ENCODE measurements at regions not wholly inside any gene's neighbourhood (a gene's known extent, or its start where the extent isn't known, plus 50 kb on each side); places are given as distances from the start of the nearest gene placed in this dataset.

DNA sequence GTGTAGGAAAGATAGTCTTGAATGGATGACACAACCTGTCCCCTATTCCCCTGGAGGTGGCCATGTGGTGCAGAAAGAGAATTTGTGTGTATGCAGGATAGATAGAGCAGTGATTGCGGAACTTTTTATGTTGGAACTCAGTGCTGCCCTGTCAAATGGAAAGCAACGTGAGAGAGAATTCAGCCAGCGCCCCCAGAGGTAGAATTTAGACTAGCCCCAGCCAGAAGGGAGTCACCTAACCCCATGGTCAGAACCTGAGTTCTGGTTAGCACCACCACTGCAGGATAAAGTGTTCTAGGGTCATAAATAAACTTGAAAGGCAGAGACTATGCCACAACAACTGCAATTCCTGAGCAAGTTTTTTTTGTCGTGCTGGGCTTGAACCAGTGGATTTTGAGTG lies 152.9 kb upstream of the GRIA4 start:
- Mint-ChIP-seq H3K9me3 (peaks cover 7% of the 10 kb centered on the region), H3K36me3 (no peaks in the 10 kb centered on the region), H3K4me1 (no peaks in the 10 kb centered on the region), H3K4me3 (no peak overlapping the region), H3K27ac (no peak overlapping the region)
- DNase-seq (ENCODE audit: low spot score in 2 of 2) (no peak), ATAC-seq (peak; percentile 39)

DNA sequence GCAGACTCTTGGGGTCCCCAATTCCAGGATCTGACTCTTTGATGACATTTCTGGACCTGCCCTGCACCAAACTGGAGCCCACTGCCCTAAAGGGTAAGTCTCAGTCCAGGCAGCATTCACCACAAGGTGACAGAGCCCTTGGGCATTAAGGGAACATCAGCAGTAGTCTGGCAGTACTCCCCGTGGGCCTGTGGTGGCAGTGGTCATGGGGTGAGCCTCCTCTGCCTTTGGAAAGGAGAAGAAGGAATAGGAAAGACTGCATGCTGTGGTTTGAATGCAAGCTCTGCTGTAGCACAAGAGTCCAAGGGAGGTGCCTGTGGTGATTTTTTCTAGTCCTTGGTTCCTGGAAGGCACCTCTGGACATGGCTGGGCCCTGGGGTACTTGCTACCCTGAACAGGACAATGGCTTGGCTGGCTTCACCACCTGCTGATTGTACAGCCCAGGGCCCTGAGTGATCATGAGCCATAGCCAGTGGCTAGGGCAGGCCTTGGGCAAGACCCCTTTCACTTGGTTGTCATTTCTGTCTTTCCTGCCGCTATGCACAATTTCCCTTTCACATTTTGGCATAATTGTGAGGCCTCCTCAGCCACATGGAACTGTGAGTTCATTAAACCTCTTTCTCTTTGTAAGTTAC lies 160.7 kb upstream of the GRIA4 start:
- Mint-ChIP-seq H3K4me3 (no peak overlapping the region), H3K27ac (no peak overlapping the region), H3K9me3 (peaks cover 11% of the 10 kb centered on the region), H3K4me1 (peaks cover 6% of the 10 kb centered on the region), H3K36me3 (no peaks in the 10 kb centered on the region)
- DNase-seq (ENCODE audit: low spot score in 2 of 2) (no peak), ATAC-seq (peak; percentile 34)

DNA sequence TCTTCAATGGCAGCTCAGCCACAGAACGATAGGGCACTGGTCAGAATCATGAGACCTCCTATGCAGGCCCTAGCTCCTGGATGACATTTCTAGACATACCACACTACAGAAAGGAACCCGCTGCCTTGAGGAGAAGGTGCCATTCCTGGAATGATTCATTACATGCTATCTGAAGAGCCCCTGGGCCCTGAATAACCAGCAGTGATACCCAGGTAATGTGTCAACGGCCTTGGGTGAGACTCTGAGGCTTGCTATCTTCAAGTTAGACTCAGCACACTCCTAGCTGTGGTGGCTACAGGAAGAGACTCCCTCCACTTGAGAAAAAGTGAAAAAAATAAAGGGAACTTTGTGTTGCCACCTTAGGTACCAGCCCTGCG lies 161.2 kb upstream of the GRIA4 start:
- no peak overlapping the region for H3K27ac Mint-ChIP-seq
- H3K4me3 Mint-ChIP-seq, result no peak overlapping the region
- ATAC-seq (peak; percentile 73), DNase-seq (ENCODE audit: low spot score in 2 of 2) (no peak)
- no peaks in the 10 kb centered on the region for H3K36me3 Mint-ChIP-seq
- peaks cover 11% of the 10 kb centered on the region for H3K9me3 Mint-ChIP-seq
- peaks cover 6% of the 10 kb centered on the region for H3K4me1 Mint-ChIP-seq

- DNase-seq (ENCODE audit: low spot score in 2 of 2) (no peak), ATAC-seq (peak; percentile 39)
- Mint-ChIP-seq H3K4me3 (no peak overlapping the region), H3K27ac (no peak overlapping the region), H3K4me1 (peaks cover 6% of the 10 kb centered on the region), H3K36me3 (no peaks in the 10 kb centered on the region), H3K9me3 (peaks cover 11% of the 10 kb centered on the region)
Observed at GRCh38 chr11:105447936-105448702, 161.8 kb upstream of the GRIA4 start.

- H3K36me3 Mint-ChIP-seq, result no peaks in the 10 kb centered on the region
- H3K9me3 Mint-ChIP-seq, result peaks cover 11% of the 10 kb centered on the region
- no peak overlapping the region for H3K27ac Mint-ChIP-seq
- H3K4me1 Mint-ChIP-seq, result peaks cover 6% of the 10 kb centered on the region
- no peak overlapping the region for H3K4me3 Mint-ChIP-seq
- ATAC-seq, result peak; percentile 26
- DNase-seq (ENCODE audit: low spot score in 2 of 2), result no peak
Observed at GRCh38 chr11:105443623-105444022, 166.2 kb upstream of the GRIA4 start.

- H3K9me3 Mint-ChIP-seq, result no peaks in the 10 kb centered on the region
- ATAC-seq (no peak), DNase-seq (ENCODE audit: low spot score in 2 of 2) (no peak)
- H3K27ac Mint-ChIP-seq, result no peak overlapping the region
- no peaks in the 10 kb centered on the region for H3K4me1 Mint-ChIP-seq
- H3K36me3 Mint-ChIP-seq, result no peaks in the 10 kb centered on the region
- H3K4me3 Mint-ChIP-seq, result no peak overlapping the region
Observed at GRCh38 chr11:105432241-105432995, 177.5 kb upstream of the GRIA4 start.

DNA sequence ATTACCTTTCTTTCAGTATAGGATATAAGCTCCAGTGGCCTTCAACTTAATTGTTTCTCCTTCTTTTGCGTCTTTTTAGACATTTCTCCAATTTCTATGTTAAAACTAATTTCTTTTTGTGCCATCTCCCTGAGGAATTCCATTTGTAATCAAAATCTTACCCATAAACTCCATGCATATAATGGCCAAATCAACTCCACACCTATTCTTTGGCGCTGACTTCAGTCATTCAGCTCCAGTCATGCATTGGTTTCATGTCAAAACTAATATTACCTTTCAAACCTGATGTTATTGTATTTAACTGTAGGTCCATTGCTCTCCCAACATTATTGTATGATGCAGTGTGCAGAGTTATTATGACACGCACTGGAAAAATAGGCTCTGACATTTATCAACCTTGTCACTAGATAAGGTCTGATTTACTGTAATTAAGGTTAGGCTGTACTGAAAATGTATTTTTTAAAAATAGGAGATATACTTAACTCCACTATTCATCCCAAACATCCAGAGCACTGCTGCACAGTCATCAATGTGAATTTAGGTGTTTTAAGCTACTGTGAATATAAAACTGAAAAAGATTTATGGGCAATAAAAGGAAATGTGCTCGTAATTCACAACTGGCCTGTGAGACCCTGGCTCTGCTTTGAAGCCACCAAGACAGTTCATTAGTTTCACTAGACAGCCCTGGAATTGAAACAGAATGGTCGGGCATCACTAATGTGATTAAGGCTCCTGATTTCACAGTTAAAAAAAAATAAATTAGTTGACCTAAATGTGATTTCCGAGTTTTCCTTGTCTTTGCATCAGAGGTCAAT lies 180.6 kb upstream of the GRIA4 start:
- Mint-ChIP-seq H3K36me3 (no peaks in the 10 kb centered on the region), H3K4me3 (no peak overlapping the region), H3K4me1 (no peaks in the 10 kb centered on the region), H3K27ac (no peak overlapping the region), H3K9me3 (no peaks in the 10 kb centered on the region)
- no peak for ATAC-seq
- DNase-seq (ENCODE audit: low spot score in 2 of 2), result no peak

DNA sequence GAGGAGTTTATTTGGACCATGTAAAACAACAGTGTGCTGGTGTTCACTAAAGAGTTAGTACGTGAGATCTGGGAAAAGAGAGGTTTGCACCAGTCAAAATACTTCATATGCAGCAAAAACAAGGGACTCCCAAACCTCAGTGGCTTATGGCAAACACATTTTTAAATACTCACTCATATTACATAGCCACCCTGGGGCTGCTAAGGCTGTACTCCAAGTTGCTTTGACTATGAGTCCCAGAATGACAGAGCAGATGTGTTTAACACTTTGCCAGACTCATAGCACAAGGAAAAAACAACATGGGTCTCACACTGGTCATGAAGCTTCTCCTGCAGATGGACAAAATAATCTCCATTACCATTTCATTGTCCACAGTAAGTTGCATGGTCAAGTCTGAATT lies 202.8 kb upstream of the GRIA4 start:
- Mint-ChIP-seq H3K4me3 (no peak overlapping the region), H3K4me1 (no peaks in the 10 kb centered on the region), H3K36me3 (no peaks in the 10 kb centered on the region), H3K9me3 (no peaks in the 10 kb centered on the region), H3K27ac (no peak overlapping the region)
- DNase-seq (ENCODE audit: low spot score in 2 of 2) (no peak), ATAC-seq (no peak)

DNA sequence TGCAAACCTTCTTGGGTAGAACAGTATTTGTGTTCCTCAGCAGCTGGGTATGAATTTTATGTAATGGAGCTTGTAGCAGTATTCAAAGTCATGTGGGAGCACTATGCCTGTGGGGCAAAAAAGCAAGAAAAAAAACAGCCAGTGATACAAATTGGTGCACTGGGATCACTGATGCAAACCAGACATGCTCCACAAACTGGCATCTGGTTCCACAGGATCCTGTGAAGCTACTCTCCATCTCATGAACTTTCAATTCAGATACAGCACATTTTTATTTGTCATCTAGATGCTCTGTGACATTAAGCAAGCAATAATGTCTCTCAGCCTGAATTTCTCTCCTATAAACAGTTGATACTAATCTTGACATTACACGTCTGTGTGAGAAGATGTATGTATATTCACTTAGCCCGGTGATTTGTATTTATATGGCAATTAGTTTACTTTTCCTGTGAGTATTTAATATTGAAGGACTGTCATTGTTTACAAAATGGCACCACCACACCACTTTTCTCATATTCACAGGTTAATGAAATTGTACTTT lies 208.5 kb upstream of the GRIA4 start:
- Mint-ChIP-seq H3K27ac (no peak overlapping the region), H3K9me3 (no peaks in the 10 kb centered on the region), H3K4me3 (no peak overlapping the region), H3K36me3 (no peaks in the 10 kb centered on the region), H3K4me1 (no peaks in the 10 kb centered on the region)
- DNase-seq (ENCODE audit: low spot score in 2 of 2), result no peak
- ATAC-seq, result no peak

GRCh38 chr11:105399511-105399910 lies 210.4 kb upstream of the GRIA4 start:
- ATAC-seq, result no peak
- Mint-ChIP-seq H3K9me3 (no peaks in the 10 kb centered on the region), H3K36me3 (no peaks in the 10 kb centered on the region), H3K4me3 (no peak overlapping the region), H3K27ac (no peak overlapping the region), H3K4me1 (no peaks in the 10 kb centered on the region)
- DNase-seq (ENCODE audit: low spot score in 2 of 2), result no peak

DNA sequence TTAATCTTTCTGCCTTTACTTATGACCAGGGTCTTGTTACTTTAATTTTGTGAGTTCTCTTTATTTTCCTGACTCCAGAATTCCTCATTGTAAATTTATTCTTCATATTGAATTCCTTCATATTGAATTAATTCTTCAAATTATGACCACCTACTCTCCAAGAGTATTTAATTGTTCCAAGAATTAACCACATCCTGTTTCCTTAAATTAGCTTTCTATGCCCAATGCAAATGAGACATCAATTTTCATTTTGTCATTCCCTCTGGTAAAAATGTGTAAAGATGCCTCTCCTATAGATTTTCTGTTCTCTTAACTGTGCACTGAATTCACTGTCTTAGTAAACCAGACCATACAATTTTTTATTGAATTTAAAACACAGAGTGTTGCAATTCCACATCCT lies 211.2 kb upstream of the GRIA4 start:
- no peaks in the 10 kb centered on the region for H3K4me1 Mint-ChIP-seq
- DNase-seq (ENCODE audit: low spot score in 2 of 2), result no peak
- H3K9me3 Mint-ChIP-seq, result no peaks in the 10 kb centered on the region
- H3K4me3 Mint-ChIP-seq, result no peak overlapping the region
- no peaks in the 10 kb centered on the region for H3K36me3 Mint-ChIP-seq
- ATAC-seq, result no peak
- no peak overlapping the region for H3K27ac Mint-ChIP-seq

DNA sequence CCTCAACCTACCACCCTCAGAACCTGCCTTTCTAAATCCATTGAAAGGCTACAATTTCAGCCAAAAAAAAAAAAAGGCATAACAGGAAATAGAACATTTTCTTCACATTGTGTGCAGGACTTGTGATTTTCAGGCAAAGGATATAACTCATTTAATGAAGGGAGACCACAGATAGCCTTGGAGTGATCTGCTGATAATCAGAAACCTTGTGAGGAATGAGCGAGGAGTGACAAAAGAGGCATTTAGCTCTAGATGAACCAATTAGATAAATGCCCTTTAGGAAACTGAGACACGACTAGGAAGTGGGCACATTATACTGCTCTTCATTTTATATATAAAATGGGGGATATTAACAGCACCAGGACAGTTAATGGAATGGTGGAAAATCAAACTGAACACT lies 216.5 kb upstream of the GRIA4 start:
- ATAC-seq (no peak), DNase-seq (ENCODE audit: low spot score in 2 of 2) (no peak)
- Mint-ChIP-seq H3K4me3 (no peak overlapping the region), H3K9me3 (no peaks in the 10 kb centered on the region), H3K4me1 (no peaks in the 10 kb centered on the region), H3K36me3 (no peaks in the 10 kb centered on the region), H3K27ac (no peak overlapping the region)

GRCh38 chr11:105392556-105392955 lies 217.3 kb upstream of the GRIA4 start:
- H3K36me3 Mint-ChIP-seq, result no peaks in the 10 kb centered on the region
- no peak overlapping the region for H3K4me3 Mint-ChIP-seq
- no peak for DNase-seq (ENCODE audit: low spot score in 2 of 2)
- no peaks in the 10 kb centered on the region for H3K4me1 Mint-ChIP-seq
- no peaks in the 10 kb centered on the region for H3K9me3 Mint-ChIP-seq
- ATAC-seq, result no peak
- no peak overlapping the region for H3K27ac Mint-ChIP-seq

GRCh38 chr11:105389952-105390351 lies 219.9 kb upstream of the GRIA4 start:
- DNase-seq (ENCODE audit: low spot score in 2 of 2), result no peak
- H3K4me3 Mint-ChIP-seq, result no peak overlapping the region
- no peaks in the 10 kb centered on the region for H3K36me3 Mint-ChIP-seq
- no peaks in the 10 kb centered on the region for H3K4me1 Mint-ChIP-seq
- no peak overlapping the region for H3K27ac Mint-ChIP-seq
- ATAC-seq, result no peak
- no peaks in the 10 kb centered on the region for H3K9me3 Mint-ChIP-seq

DNA sequence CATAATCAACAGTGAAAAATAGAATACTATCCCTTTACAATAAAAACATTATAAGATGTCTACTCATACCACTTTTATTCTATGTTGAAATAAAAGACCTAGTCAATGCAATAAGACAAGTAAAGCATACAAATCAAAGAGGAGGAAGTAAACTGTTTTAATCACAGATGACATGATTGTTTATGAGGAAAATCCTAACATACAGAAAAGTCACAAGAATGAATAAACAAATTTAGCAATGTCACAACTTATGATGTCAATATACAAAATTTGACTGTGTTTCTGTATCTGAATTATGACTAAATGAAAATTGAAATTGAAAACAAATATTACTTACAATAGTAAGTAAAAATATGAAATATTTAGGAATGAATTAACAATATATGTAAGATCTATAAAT lies 221.9 kb upstream of the GRIA4 start:
- ATAC-seq (no peak), DNase-seq (ENCODE audit: low spot score in 2 of 2) (no peak)
- Mint-ChIP-seq H3K4me3 (no peak overlapping the region), H3K36me3 (no peaks in the 10 kb centered on the region), H3K27ac (no peak overlapping the region), H3K4me1 (no peaks in the 10 kb centered on the region), H3K9me3 (no peaks in the 10 kb centered on the region)

Data from stimulated activated effector memory CD8-positive, alpha-beta T cell treated with anti-CD3 and anti-CD28 coated beads, Interleukin-12 subunit alpha, Interleukin-12 subunit beta, amount 100 ng/mL, for 72 hours (primary cell).